ENCODE measurements at regions not wholly inside any gene's neighbourhood (a gene's known extent, or its start where the extent isn't known, plus 50 kb on each side); places are given as distances from the start of the nearest gene placed in this dataset.

GRCh38 chr9:79021084-79021483 lies 550.7 kb upstream of the TLE4 start:
- TF ChIP-seq CTCF (IDR thresholded peaks at IDR 0.05) (no peak), POLR2A (IDR thresholded peaks at IDR 0.05) (no peak)

Data from uterus (tissue), 2 donors.